Vagina (tissue), 2 donors: ENCODE measurements at regions not wholly inside any gene's neighbourhood (a gene's known extent, or its start where the extent isn't known, plus 50 kb on each side); places are given as distances from the start of the nearest gene placed in this dataset.

Experiments used
- DNase-seq, 2 donors: peaks; one replicate each; pipeline ENCODE4 v3.0.0-alpha.2; 2017; ENCODE audit errors: extremely low spot score in 2 of 2
- H3K27ac ChIP-seq: fragments of 200-600 bp; sonication (generic); one replicate; pipeline ENCODE4 v1.5.1; 2019
- H3K27me3 ChIP-seq: fragments of 200-600 bp; sonication (generic); one replicate; pipeline ENCODE4 v1.5.1; 2019
- H3K36me3 ChIP-seq, 2 donors: fragments of 200-600 bp; sonication (generic); one replicate each; pipeline ENCODE4 v1.5.1; 2017 to 2019
- H3K4me1 ChIP-seq: fragments of 200-600 bp; sonication (generic); one replicate; pipeline ENCODE4 v1.5.1; 2019
- H3K4me3 ChIP-seq, 2 donors: fragments of 200-600 bp; sonication (generic); 1 replicate in 1 of 2; 2 replicates in 1 of 2; pipeline ENCODE4 v1.5.1; 2016 to 2019
- H3K9me3 ChIP-seq: fragments of 200-600 bp; sonication (generic); one replicate; pipeline ENCODE4 v1.5.1; 2019
- CTCF ChIP-seq, 3 experiments: fragments of 450-650 bp in 2 of 3; fragments of 200-600 bp in 1 of 3; sonication (generic) in 1 of 3; IDR thresholded peaks; one replicate each; pipeline ENCODE4 v1.5.1; 2017 to 2019; ENCODE audit warnings: antibody characterized with exemption in 3 of 3, mild to moderate bottlenecking in 2 of 3, moderate library complexity in 2 of 3
- POLR2A ChIP-seq, 2 donors: fragments of 450-650 bp; IDR thresholded peaks; one replicate each; pipeline ENCODE4 v1.6.1; 2017; ENCODE audit warnings: antibody characterized with exemption in 2 of 2, mild to moderate bottlenecking in 2 of 2, moderate library complexity in 2 of 2
- POLR2AphosphoS5 ChIP-seq, 2 donors: sonication (generic); formaldehyde crosslinking; IDR thresholded peaks; one replicate each; pipeline ENCODE4 v1.9.0; 2017; ENCODE audit warnings: antibody characterized with exemption in 2 of 2, mild to moderate bottlenecking in 2 of 2, low read depth in 1 of 2; ENCODE audit not compliant: insufficient read depth in 1 of 2
- intact Hi-C: fragments of 100-400 bp; cut with DNase I; formaldehyde crosslinking; loops from one replicate; pipeline ENCODE4 v1.15.1; 2023

- intact Hi-C loops = no loop called here
- H3K27me3 ChIP-seq = no peaks in the 10 kb centered on the region
- no peaks in the 10 kb centered on the region for H3K36me3 ChIP-seq
- no peak overlapping the region for H3K4me3 ChIP-seq
- no peak overlapping the region for H3K27ac ChIP-seq
- no peaks in the 10 kb centered on the region for H3K9me3 ChIP-seq
- no peak for DNase-seq
- no peak for TF ChIP-seq POLR2A (IDR thresholded peaks at IDR 0.05)
- TF ChIP-seq POLR2AphosphoS5 (IDR thresholded peaks at IDR 0.05; ENCODE audit: insufficient read depth in 1 of 2, low read depth in 1 of 2) = no peak
- no peak for TF ChIP-seq CTCF (IDR thresholded peaks at IDR 0.05)
- H3K4me1 ChIP-seq = peaks cover 18% of the 10 kb centered on the region
Observed at GRCh38 chr3:177733936-177734335, 536.7 kb upstream of the TBL1XR1 start.

GRCh38 chr3:177735431-177735830, 538.1 kb upstream of the TBL1XR1 start:
- H3K27me3 ChIP-seq = no peaks in the 10 kb centered on the region
- no peak for DNase-seq
- no peak for TF ChIP-seq CTCF (IDR thresholded peaks at IDR 0.05)
- TF ChIP-seq POLR2A (IDR thresholded peaks at IDR 0.05) = no peak
- TF ChIP-seq POLR2AphosphoS5 (IDR thresholded peaks at IDR 0.05; ENCODE audit: insufficient read depth in 1 of 2, low read depth in 1 of 2) = no peak
- H3K36me3 ChIP-seq = no peaks in the 10 kb centered on the region
- no peaks in the 10 kb centered on the region for H3K9me3 ChIP-seq
- peaks cover 9% of the 10 kb centered on the region for H3K4me1 ChIP-seq
- no peak overlapping the region for H3K27ac ChIP-seq
- intact Hi-C loops = no loop called here
- H3K4me3 ChIP-seq = no peak overlapping the region

DNA sequence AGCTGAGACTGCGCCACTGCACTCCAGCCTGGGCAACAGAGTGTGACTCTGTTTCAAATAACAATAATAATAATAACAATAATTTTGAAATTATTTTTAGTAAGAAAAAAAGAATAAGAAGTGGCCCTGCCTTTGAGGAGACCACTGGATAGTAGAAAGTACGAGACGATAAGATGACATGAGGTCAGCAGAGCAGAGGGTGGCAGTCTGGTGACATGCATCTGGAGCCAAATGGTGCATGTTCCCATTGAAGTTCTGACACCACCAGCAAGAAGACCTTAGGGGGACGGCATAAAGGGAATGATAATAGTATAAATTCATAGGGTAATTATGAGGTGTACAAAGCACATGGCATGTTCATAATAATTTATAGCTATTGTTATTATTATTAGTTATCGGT, 542.2 kb upstream of the TBL1XR1 start:
- TF ChIP-seq CTCF (IDR thresholded peaks at IDR 0.05) = no peak
- no peak for TF ChIP-seq POLR2AphosphoS5 (IDR thresholded peaks at IDR 0.05; ENCODE audit: insufficient read depth in 1 of 2, low read depth in 1 of 2)
- TF ChIP-seq POLR2A (IDR thresholded peaks at IDR 0.05) = no peak
- Histone ChIP-seq H3K4me3 (no peak overlapping the region), H3K36me3 (no peaks in the 10 kb centered on the region), H3K4me1 (no peaks in the 10 kb centered on the region), H3K27ac (no peak overlapping the region), H3K9me3 (no peaks in the 10 kb centered on the region), H3K27me3 (no peaks in the 10 kb centered on the region)
- DNase-seq = no peak
- intact Hi-C loops = no loop called here

- intact Hi-C loops = no loop called here
- no peak for TF ChIP-seq POLR2AphosphoS5 (IDR thresholded peaks at IDR 0.05; ENCODE audit: insufficient read depth in 1 of 2, low read depth in 1 of 2)
- TF ChIP-seq CTCF (IDR thresholded peaks at IDR 0.05) = no peak
- TF ChIP-seq POLR2A (IDR thresholded peaks at IDR 0.05) = no peak
- no peak overlapping the region for H3K27ac ChIP-seq
- no peak overlapping the region for H3K4me3 ChIP-seq
- H3K27me3 ChIP-seq = no peaks in the 10 kb centered on the region
- H3K4me1 ChIP-seq = no peaks in the 10 kb centered on the region
- no peak for DNase-seq
- H3K9me3 ChIP-seq = no peaks in the 10 kb centered on the region
- no peaks in the 10 kb centered on the region for H3K36me3 ChIP-seq
Observed at GRCh38 chr3:177740254-177740653, 543.0 kb upstream of the TBL1XR1 start.

- Histone ChIP-seq H3K27ac (no peak overlapping the region), H3K36me3 (no peaks in the 10 kb centered on the region), H3K4me1 (no peaks in the 10 kb centered on the region), H3K4me3 (no peak overlapping the region), H3K27me3 (no peaks in the 10 kb centered on the region), H3K9me3 (no peaks in the 10 kb centered on the region)
- TF ChIP-seq POLR2A (IDR thresholded peaks at IDR 0.05) (no peak), POLR2AphosphoS5 (IDR thresholded peaks at IDR 0.05; ENCODE audit: insufficient read depth in 1 of 2, low read depth in 1 of 2) (no peak), CTCF (IDR thresholded peaks at IDR 0.05) (no peak)
- intact Hi-C loops = no loop called here
- DNase-seq = no peak
Observed at GRCh38 chr3:177742273-177742672, 545.0 kb upstream of the TBL1XR1 start.
